Ishikawa (cell line): ENCODE measurements at regions not wholly inside any gene's neighbourhood (a gene's known extent, or its start where the extent isn't known, plus 50 kb on each side); places are given as distances from the start of the nearest gene placed in this dataset.

Source experiments
- CEBPB ChIP-seq: IDR thresholded peaks from 2 replicates; pipeline ENCODE4 v1.6.1; 2012
- CREB1 ChIP-seq: IDR thresholded peaks from 2 replicates; pipeline ENCODE4 v1.6.1; 2012; ENCODE audit warnings: low read depth
- EGR1 ChIP-seq: IDR thresholded peaks from 2 replicates; pipeline ENCODE4 v1.6.1; 2012
- EP300 ChIP-seq: IDR thresholded peaks from 2 replicates; pipeline ENCODE4 v1.6.1; 2012; ENCODE audit warnings: borderline replicate concordance
- FOXM1 ChIP-seq: IDR thresholded peaks from 2 replicates; pipeline ENCODE4 v1.6.1; 2012; ENCODE audit warnings: low read depth, borderline replicate concordance
- NFIC ChIP-seq: IDR thresholded peaks from 2 replicates; pipeline ENCODE4 v1.6.1; 2012
- RAD21 ChIP-seq: IDR thresholded peaks from 2 replicates; pipeline ENCODE4 v1.6.1; 2012; ENCODE audit warnings: low read depth
- TAF1 ChIP-seq: IDR thresholded peaks from 2 replicates; pipeline ENCODE4 v1.6.1; 2012; ENCODE audit warnings: low read depth, mild to moderate bottlenecking
- TCF12 ChIP-seq: IDR thresholded peaks from 2 replicates; pipeline ENCODE4 v1.6.1; 2012; ENCODE audit warnings: low read depth
- TEAD4 ChIP-seq: IDR thresholded peaks from 2 replicates; pipeline ENCODE4 v1.6.1; 2012
- USF1 ChIP-seq: IDR thresholded peaks from 2 replicates; pipeline ENCODE4 v1.6.1; 2012
- YY1 ChIP-seq: IDR thresholded peaks from 2 replicates; pipeline ENCODE4 v1.6.1; 2012; ENCODE audit warnings: low read depth
- ZBTB7A ChIP-seq: IDR thresholded peaks from 2 replicates; pipeline ENCODE4 v1.6.1; 2012; ENCODE audit warnings: low read depth
- TF ChIP-seq, protein P1 (sequence below): IDR thresholded peaks from 2 replicates; pipeline ENCODE4 v1.6.1; 2012
- TF ChIP-seq, protein P2 (sequence below): IDR thresholded peaks from 2 replicates; pipeline ENCODE4 v1.6.1; 2012; ENCODE audit warnings: low read depth, mild to moderate bottlenecking

DNA sequence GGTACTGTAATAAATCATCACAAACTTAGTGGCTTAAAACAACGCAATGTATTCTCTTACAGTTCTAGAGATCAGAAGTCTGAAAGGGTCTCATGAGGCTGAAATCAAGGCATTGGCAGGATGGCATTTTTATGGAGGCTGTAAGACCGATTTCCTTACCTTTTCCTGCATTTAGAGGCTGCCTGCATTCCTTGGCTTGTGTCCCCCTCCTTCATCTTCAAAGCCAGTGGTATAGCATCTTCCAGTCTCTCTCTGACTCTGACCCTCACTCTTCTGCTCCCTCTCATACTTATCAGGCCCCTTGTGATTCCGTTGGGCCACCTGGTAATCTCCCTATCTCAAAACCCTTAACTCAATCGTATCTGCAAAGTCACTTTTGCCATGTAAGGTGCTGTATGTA, 258.2 kb upstream of the JADE1 start:
- TF ChIP-seq, protein P1, sequence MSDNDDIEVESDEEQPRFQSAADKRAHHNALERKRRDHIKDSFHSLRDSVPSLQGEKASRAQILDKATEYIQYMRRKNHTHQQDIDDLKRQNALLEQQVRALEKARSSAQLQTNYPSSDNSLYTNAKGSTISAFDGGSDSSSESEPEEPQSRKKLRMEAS: no peak
- no peak for TF ChIP-seq EP300
- no peak for TF ChIP-seq CREB1
- TF ChIP-seq TCF12: no peak
- TF ChIP-seq TEAD4: no peak

- TF ChIP-seq NFIC (no peak), TEAD4 (no peak), USF1 (no peak), ZBTB7A (no peak), CEBPB (no peak), EP300 (no peak), RAD21 (no peak), TAF1 (no peak), EGR1 (no peak), CREB1 (no peak), YY1 (no peak), TCF12 (no peak), FOXM1 (no peak)
- TF ChIP-seq, protein P2, sequence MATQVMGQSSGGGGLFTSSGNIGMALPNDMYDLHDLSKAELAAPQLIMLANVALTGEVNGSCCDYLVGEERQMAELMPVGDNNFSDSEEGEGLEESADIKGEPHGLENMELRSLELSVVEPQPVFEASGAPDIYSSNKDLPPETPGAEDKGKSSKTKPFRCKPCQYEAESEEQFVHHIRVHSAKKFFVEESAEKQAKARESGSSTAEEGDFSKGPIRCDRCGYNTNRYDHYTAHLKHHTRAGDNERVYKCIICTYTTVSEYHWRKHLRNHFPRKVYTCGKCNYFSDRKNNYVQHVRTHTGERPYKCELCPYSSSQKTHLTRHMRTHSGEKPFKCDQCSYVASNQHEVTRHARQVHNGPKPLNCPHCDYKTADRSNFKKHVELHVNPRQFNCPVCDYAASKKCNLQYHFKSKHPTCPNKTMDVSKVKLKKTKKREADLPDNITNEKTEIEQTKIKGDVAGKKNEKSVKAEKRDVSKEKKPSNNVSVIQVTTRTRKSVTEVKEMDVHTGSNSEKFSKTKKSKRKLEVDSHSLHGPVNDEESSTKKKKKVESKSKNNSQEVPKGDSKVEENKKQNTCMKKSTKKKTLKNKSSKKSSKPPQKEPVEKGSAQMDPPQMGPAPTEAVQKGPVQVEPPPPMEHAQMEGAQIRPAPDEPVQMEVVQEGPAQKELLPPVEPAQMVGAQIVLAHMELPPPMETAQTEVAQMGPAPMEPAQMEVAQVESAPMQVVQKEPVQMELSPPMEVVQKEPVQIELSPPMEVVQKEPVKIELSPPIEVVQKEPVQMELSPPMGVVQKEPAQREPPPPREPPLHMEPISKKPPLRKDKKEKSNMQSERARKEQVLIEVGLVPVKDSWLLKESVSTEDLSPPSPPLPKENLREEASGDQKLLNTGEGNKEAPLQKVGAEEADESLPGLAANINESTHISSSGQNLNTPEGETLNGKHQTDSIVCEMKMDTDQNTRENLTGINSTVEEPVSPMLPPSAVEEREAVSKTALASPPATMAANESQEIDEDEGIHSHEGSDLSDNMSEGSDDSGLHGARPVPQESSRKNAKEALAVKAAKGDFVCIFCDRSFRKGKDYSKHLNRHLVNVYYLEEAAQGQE: no peak
- TF ChIP-seq, protein P1: no peak
Observed at GRCh38 chr4:128550060-128550459, 259.4 kb upstream of the JADE1 start.

- TF ChIP-seq RAD21 (no peak), TEAD4 (no peak), EGR1 (no peak), CREB1 (no peak), TCF12 (no peak), FOXM1 (no peak), YY1 (no peak)
- TF ChIP-seq, protein P1: no peak
- TF ChIP-seq, protein P2: no peak
Observed at GRCh38 chr4:128549636-128550035, 259.9 kb upstream of the JADE1 start.

DNA sequence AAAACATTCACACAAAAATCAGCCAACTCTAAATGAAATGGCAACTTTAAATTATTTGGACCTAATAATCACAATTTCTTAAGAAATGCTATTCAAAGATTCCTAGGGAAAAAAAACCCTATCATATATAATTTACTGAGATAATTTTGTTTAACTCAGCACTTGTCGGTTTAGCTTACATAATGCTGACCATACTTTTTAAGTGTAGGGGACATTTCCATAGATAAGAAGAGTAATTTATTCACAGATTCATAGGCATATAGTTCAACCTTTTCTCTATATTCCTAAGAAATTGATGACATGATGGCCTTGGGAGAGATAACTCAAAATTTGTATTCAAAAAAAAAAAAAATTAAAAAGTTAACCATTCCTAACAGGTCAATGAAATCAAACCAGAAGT, 260.8 kb upstream of the PGRMC2 start:
- TF ChIP-seq CEBPB: no peak

- TF ChIP-seq, protein P1: no peak
- TF ChIP-seq ZBTB7A: no peak
- TF ChIP-seq USF1: no peak
- no peak for TF ChIP-seq CREB1
- no peak for TF ChIP-seq RAD21
- no peak for TF ChIP-seq TAF1
- TF ChIP-seq FOXM1: no peak
- TF ChIP-seq TCF12: no peak
- TF ChIP-seq CEBPB: no peak
- TF ChIP-seq NFIC: no peak
- TF ChIP-seq, protein P2: no peak
- TF ChIP-seq TEAD4: no peak
- no peak for TF ChIP-seq EP300
- no peak for TF ChIP-seq EGR1
- TF ChIP-seq YY1: no peak
Observed at GRCh38 chr4:128544272-128544671, 256.7 kb upstream of the PGRMC2 start.
